Sciatic nerve (tissue), 2 donors: ENCODE measurements at regions not wholly inside any gene's neighbourhood (a gene's known extent, or its start where the extent isn't known, plus 50 kb on each side); places are given as distances from the start of the nearest gene placed in this dataset.
"Not testable (repeated sequence)": the region's sequence is repeated elsewhere in the genome, so short reads cannot be mapped to it uniquely, and the experiment has no call there.

Source experiments
- ATAC-seq: fragments of 200-7000 bp; cut with Tn5 transposase; one replicate; pipeline ENCODE4 v1.9.1; 2020; ENCODE audit warnings: mild to moderate bottlenecking, moderate library complexity
- DNase-seq: peaks from one replicate; pipeline ENCODE4 v3.0.0-alpha.2; 2020; ENCODE audit warnings: low spot score
- intact Hi-C: fragments of 100-400 bp; cut with DNase I; formaldehyde crosslinking; loops from one replicate; pipeline ENCODE4 v1.14.2; 2022
- donor health status: DM: no; HTN: no; CAD: no.
- donor health status: DM: no; HTN: no; CAD: no.

DNA sequence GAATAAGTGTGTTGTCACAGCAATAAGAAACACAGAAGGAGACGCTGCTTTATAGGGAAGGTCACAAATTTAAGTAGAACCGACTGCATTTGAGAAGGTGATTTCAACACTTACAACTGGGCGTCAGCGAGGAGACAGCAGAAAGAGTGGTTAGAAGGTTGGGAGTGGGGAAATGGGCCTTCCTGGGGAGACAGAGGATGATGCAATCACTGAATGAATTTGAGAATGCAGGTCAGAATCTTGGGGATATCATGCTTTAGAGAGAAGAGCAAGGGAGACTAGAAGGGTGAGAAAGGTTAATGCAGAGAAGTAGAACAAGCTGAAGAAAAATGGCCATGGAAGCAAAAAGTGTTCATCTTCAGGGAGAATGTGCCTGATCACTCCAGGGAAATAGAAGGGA is 616.1 kb upstream of the FAM98A start:
- ATAC-seq, result no peak
- intact Hi-C loops, result no loop called here
- no peak for DNase-seq

DNA sequence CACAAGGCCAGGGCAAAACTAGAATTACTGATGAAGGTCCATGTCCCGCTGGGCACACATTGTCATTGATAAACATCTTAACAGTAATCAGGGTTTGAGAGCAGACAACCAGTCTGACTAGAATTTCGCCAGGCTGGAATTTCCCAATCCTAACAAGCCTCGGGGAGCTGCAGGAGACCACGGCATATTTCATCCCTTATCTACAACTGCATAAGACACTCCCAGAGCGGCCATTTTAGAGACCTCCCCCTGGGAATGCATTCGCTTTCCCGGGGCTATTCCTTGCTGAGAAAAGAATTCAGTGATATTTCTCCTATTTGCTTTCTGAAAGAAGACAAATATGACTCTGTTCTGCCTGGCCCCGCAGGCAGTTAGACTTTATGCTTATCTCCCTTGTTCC is 611.3 kb upstream of the FAM98A start:
- ATAC-seq, intact Hi-C loops, DNase-seq: not testable (repeated sequence)

DNA sequence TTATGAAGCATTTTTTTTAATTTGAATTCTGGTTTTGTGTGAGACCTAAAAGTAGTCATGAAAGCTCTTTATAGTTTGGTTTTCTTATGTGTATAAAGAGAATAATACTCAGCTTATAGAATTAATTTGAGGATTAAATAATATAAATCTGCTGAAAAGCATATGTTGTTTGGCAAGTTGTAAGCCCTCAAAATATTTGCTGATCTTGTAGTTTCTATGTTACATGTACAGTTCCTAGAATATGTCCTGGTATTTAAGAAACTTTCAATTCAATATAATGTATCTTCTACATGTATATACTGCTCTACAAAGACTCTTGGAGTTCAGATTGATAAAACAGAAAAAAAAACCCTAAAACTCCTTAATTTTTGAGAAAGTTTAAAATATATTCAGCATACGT is 605.5 kb upstream of the FAM98A start:
- DNase-seq (no peak), ATAC-seq (no peak)
- intact Hi-C loops, result no loop called here

DNA sequence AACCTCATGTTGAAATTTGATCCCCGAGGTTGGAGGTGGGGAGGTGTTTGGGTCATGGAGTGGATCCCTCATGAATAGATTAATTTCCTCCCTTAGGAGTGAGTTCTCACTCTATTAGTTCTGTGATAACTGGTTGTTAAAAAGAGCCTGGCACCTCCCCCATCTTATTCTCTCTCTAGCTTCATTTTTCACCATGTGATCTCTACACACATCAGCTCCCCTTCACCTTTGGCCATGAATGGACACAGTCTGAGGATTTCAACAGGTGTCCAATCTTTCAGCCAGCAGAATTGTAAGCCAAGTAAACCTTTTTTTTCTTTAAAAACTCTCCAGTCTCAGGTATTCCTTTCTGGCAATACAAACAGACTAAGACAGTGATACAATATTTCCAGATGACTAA is 602.0 kb upstream of the FAM98A start:
- intact Hi-C loops, result no loop called here
- ATAC-seq, result no peak

DNA sequence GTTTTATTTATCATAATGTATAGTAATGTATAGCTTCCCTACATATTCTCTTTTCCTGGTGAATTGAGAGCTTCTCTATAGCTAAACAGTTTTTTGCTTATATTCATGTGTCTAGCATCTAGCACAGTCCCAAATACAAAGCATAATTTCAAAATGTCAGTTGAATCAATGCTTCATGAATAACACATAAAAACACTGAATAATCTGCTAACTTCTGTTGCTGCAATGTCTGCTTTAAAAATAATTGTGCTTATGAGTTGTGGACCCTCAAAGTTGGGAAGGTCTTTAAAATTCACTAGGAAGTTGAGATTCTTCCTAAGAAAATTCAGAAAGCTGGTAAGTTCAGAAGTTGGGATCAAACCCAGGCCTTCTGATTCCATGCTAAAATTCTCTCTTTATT is 600.9 kb upstream of the FAM98A start:
- intact Hi-C loops, result no loop called here
- ATAC-seq, result no peak
- DNase-seq, result no peak

More for the DNA sequence above, 602.0 kb upstream of the FAM98A start:
- no peak for DNase-seq

DNA sequence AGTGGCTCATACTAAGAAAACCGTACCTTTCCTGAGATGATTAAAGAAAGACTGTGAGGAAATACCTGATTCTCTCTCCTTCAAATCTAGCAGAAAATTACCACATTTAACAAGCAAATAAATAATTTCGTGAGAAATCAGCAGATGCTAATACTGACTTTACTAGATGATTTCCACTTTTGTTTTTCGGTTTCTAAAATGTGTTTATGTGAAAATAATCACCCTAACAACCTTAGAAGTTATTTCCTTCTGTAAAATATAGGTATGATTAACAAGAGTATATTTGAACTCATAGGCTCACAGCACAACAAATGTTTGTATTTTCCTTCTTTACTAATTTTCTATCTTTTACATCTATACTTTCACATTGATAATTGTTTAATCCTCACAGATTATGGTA is 594.1 kb upstream of the FAM98A start:
- DNase-seq (no peak), ATAC-seq (no peak)
- intact Hi-C loops, result no loop called here

DNA sequence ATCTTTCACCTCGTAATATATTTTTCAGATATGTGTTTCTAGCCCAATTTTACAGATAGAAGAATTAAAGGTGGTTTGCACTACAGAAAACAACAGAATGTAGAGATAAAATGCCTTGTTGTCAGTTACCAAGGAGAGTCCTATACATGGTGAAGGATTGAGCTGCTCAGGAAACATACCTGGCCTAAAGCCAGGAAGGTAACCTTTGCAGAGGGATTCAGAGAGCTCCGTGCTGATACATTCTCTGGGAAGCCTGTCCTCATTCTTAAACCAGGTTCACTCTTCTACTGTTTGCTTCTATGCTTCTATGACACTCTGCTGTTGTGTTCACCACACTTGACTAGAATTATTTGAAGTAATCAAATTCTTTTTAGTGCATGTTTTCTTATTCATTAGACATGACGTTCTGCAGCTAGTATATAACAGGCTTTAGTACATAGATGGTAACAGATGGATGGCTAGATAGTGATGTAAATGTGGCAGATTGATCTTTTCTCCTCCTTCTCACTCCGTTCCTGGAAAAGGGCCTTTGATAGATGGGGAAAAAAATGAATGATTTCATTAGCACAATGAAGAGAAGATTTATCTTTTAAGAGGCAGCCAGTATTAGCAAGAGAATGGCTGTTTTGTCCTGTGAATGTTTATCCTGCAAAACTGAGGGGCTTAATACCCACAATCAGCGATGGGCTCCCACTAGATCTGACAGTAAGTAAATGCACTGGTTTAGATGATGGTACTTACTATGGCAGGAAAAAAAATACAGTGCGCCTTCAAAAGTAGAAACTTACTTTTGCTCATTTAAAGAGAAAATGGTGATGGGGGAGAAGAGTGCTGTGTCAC is 589.6 kb upstream of the FAM98A start:
- DNase-seq (no peak), ATAC-seq (no peak)
- intact Hi-C loops, result no loop called here

DNA sequence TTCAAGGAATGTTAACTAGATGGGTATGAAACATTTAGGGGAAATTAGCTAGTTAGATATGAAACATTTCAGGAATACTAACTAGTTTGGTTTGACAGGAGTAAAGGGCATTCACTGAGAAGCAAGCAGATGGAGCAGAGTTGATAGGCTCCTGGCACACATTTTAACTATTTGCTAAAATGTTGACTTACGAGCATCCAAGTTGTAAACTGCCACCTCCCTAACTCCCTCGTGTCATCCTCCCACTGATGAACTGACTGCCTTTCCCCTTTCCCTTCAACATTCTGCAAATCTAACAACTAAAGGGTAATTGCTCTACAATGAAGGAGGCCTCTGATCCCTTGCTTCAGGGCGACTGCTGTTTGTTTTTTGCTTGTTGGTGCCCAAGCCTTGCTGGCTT is 580.4 kb upstream of the FAM98A start:
- ATAC-seq (no peak), DNase-seq (no peak)
- intact Hi-C loops, result no loop called here

DNA sequence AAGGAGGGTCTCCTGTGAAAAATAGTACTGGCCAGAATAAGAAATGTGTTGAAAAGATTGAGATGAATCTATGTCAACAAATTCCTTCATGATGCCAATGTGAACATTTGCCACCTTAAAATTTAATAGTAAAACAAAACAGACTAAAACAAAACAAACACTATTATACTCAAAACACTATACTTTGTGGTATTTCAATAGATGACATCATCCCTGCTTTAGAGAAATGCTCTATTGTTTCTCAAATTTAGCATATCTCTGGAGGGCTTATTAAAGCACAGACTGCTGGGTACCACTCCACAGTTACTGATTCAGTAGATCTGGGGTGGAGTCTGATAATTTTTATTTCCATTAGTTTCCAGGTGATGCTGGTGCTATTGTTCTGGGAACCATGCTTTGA is 579.4 kb upstream of the FAM98A start:
- intact Hi-C loops, result no loop called here
- DNase-seq (no peak), ATAC-seq (no peak)

DNA sequence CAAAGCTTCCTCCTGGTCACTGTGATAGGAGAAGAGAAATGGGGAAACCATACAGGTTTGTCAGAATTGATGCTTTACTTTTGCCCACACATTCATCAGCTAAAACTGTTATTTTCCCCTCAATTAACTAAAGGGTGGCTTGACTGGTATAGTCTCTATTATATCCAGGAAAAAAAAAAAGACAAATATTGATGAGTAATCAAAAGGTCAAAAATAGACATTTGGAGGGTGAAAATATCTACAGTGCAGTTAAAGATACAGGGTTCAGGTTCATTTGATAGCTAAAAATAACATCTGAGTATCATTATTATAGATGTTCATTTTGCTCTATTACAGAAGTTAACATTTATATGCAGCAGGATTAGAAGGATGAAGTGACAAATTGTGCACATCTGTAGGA is 577.6 kb upstream of the FAM98A start:
- DNase-seq, result no peak
- ATAC-seq, result no peak
- intact Hi-C loops, result no loop called here

DNA sequence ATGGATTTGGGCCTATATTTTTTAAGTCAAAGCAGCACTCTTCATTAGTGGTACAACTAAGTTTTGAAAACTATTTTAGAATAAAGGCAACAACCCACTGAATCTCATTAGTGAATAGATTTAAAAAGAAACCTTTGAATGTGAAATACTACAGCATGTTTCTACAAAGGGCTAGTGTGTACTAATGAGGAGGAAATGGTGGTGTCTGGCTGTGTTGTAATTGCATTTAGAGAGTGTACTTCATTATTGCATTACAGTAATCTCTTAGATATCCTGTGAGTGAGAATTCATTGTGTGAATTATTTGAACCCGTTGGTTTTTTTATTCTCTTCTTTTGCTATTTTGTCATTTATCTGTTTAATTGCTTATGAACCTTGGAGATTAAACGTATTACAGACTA is 575.4 kb upstream of the FAM98A start:
- ATAC-seq, result no peak
- intact Hi-C loops, result no loop called here
- DNase-seq, result no peak

DNA sequence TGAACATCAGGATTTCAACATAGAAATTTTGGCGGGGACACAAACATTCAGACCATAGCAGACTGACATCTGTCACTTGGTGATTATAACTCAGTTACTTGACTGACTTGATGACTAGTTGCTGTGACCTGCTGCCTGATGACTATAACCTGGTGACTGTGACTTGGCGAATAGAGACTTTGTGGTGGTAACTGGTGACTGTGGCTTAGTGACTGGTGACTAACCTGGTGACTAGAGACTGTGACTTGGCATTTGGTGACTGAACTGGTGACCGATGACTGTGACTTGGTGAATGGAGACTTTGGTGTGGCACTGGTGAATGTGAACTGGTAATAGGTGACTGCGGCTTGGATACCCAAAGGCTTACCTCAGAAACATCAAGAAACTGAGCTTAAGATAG is 563.1 kb upstream of the FAM98A start:
- no peak for ATAC-seq
- intact Hi-C loops, result no loop called here
- no peak for DNase-seq

DNA sequence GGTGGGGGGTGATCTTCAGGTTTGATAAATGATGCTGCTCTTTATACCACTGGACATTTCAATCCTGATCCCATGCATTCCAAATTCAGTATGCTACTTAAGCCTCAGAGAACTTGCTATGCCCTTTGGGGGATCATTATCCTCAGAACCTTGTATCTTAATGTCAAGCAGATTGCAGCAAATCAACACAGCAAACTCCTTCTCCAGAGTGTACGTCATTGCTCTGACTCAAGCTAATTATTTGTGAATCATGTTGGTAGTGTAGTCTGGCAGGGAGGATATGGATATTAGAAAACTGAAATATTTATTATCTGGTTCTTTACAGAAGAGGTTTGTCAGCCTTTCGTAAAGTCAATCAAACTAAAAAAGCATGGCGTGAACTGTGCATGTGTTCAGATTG is 562.5 kb upstream of the FAM98A start:
- DNase-seq, result no peak
- intact Hi-C loops, result no loop called here

DNA sequence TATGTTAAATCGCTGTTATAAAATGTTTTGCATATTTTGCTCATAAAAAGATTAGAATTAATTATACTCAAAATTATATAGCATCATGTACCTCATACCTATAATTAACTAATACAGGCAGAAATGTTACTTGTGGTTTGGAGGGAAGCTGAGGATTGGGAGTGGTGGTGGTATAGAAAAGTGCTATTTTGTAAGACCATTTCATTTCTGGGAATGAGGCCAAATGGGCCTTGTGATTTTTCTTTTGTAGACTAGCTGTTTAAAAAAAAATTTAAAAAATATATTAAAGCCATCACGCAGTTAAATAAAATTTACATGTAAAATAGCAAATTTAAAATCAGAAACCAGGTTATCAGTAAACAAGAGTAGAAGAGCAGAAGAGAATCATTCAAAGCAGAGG is 560.8 kb upstream of the FAM98A start:
- no peak for ATAC-seq
- intact Hi-C loops, result no loop called here
- DNase-seq, result no peak

More for the DNA sequence above, 562.5 kb upstream of the FAM98A start:
- no peak for ATAC-seq

DNA sequence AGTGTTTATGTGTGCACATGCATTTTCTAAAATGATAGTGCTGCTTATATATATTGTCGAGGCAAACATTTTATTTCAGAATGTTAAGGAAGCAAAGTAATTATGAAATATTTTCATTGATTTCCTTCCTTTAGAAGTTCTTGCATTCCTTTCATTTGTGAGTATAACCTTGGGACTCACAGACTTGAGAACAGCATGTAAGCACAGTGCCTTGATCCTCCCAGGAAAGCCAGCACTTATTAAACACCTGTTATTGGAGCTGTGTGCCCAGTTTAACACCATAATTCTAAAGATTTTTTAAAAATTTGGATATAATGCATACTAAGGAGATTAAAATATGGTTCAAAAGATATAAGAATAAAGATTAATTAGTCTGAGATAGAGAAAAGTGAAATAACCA is 554.4 kb upstream of the FAM98A start:
- DNase-seq (no peak), ATAC-seq (no peak)
- intact Hi-C loops, result loop anchor here (5.0 kb wide), 1 partner anchor 119 kb away; no protein-coding TSS in a partner anchor

DNA sequence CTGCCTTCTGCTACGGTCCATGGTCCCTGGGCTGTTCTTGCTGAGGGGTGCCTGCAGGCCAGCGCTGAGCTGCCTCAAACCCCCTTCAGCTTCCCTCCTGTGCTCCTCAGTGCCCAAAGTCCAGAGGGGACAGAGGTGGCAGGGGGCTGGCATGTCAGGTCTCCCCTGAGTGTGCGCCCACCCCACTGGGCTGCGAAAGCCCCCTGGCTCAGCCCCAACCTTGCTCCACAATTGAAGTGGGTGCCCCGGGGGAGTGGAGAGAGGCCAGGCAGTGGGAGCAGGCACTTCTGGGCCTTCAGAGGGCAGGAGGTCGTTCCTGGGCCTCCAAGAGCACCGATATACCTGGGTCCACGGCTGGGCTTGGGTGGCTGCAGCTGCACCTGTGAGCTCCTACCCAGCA is 548.7 kb upstream of the FAM98A start:
- ATAC-seq (no peak), DNase-seq (no peak)
- intact Hi-C loops, result no loop called here

DNA sequence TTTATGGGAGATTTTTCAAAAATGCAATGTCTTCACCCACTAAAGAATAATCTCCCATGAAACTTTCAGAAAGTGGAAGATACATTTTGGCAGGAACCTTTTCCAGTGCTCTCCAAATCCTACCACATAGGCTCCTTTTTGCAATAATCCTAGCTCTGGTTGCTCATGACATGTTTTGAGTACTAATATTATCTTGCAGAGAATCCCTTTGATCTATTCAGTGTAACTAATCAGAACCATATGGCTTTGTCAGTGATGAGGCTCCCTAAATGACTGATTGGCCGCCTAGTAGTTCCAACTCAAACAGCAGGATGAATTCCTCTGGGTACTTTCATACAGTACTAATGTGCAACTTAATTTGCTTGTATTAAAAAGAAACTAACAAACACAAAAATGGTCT is 544.0 kb upstream of the FAM98A start:
- intact Hi-C loops, result no loop called here
- DNase-seq (no peak), ATAC-seq (no peak)

DNA sequence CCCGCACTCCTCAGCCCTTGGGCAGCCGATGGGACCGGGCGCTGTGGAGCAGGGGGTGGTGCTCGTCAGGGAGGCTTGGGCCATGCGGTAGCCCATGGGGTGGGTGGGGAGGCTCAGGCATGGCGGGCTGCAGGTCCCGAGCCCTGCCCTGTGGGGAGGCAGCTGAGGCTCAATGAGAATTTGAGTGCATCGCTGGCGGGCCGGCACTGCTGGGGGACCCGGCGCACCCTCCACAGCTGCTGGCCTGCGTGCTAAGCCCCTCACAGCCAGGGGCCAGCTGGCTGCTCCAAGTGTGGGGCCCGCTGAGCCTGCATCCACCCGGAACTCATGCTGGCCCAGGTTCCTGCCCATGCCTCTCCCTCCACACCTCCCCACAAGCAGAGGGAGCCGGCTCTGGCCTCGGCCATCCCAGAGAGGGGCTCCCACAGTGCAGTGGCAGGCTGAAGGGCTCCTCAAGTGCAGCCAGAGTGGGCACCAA is 543.5 kb upstream of the FAM98A start:
- ATAC-seq, intact Hi-C loops, DNase-seq: not testable (repeated sequence)

DNA sequence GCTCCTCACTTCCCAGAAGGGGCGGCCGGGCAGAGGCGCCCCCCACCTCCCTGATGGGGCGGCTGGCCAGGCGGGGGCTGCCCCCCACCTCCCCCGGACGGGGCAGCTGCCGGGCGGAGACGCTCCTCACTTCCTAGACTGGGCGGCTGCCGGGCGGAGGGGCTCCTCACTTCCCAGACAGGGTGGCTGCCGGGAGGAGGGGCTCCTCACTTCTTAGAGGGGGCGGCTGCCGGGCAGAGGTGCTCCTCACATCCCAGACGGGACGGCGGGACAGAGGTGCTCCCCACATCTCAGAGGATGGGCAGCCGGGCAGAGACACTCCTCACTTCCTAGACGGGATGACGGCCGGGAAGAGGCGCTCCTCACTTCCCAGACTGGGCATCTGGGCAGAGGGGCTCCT is 534.0 kb upstream of the FAM98A start:
- ATAC-seq, DNase-seq, intact Hi-C loops: not testable (repeated sequence)

DNA sequence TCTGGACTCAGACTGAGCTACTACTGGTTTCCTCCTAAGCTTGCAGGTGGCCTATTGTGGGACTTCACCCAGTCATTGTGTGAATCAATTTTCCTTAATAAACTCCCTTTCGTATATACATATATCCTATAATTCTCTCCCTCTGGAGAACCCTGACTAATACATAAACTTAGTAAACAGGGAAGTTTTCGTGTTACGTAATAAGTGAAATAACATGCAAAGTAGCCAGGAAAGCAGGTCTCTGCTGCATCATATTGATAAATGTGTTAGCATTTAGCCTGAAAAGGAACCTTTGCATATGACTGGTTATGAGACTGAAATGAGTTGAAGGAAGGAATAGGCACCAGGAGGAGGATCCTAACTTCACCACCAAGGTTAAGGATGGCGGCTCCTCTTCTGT is 527.2 kb upstream of the FAM98A start:
- ATAC-seq (no peak), DNase-seq (no peak)
- intact Hi-C loops, result no loop called here
